ENCODE measurements at regions not wholly inside any gene's neighbourhood (a gene's known extent, or its start where the extent isn't known, plus 50 kb on each side); places are given as distances from the start of the nearest gene placed in this dataset.
"Not testable (repeated sequence)": the region's sequence is repeated elsewhere in the genome, so short reads cannot be mapped to it uniquely, and the experiment has no call there.

DNA sequence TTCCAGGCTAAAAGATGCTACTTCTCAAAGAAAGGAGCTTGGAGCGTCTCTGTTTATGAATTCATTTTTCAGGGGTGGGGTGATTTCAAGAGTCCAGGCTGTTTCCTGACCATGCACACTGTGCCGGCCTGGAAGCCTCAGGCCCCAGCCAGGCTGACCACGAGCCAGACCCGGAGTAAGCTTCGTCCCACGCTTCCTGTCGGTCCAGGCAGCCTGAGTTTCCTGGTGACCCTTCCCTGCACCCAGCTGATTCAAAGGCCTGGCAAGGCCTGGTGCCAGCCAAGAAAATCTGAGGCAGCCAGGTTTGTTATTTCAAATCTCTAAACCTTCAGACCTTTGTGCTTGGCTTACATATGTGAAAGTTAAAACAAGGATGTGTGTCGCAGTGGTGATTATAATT lies 62.1 kb upstream of the SMURF2 start:
- TF ChIP-seq, protein P1, sequence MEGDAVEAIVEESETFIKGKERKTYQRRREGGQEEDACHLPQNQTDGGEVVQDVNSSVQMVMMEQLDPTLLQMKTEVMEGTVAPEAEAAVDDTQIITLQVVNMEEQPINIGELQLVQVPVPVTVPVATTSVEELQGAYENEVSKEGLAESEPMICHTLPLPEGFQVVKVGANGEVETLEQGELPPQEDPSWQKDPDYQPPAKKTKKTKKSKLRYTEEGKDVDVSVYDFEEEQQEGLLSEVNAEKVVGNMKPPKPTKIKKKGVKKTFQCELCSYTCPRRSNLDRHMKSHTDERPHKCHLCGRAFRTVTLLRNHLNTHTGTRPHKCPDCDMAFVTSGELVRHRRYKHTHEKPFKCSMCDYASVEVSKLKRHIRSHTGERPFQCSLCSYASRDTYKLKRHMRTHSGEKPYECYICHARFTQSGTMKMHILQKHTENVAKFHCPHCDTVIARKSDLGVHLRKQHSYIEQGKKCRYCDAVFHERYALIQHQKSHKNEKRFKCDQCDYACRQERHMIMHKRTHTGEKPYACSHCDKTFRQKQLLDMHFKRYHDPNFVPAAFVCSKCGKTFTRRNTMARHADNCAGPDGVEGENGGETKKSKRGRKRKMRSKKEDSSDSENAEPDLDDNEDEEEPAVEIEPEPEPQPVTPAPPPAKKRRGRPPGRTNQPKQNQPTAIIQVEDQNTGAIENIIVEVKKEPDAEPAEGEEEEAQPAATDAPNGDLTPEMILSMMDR (IDR thresholded peaks at IDR 0.05), result not testable (repeated sequence)
- not testable (repeated sequence) for TF ChIP-seq POLR2A (IDR thresholded peaks at IDR 0.05)

All from thyroid gland (tissue), 4 donors.